CD4-positive, alpha-beta T cell (primary cell): ENCODE measurements at regions not wholly inside any gene's neighbourhood (a gene's known extent, or its start where the extent isn't known, plus 50 kb on each side); places are given as distances from the start of the nearest gene placed in this dataset.

Experiments used
- ATAC-seq: fragments of 200-7000 bp; cut with Tn5 transposase; one replicate; pipeline ENCODE4 v1.10.0; 2022; ENCODE audit warnings: mild to moderate bottlenecking; ENCODE audit not compliant: poor library complexity
- CTCF ChIA-PET: fragments of 350-600 bp; sonication (Branson Sonifier 250); formaldehyde crosslinking; loops from one replicate; lab custom pipeline; 2021; ENCODE audit warnings: antibody characterized with exemption, inconsistent platforms; lab: Charles Lee
- POLR2A ChIA-PET: fragments of 350-600 bp; sonication (Branson Sonifier 250); formaldehyde crosslinking; loops from one replicate; lab custom pipeline; 2021; ENCODE audit warnings: antibody characterized with exemption, inconsistent platforms; lab: Charles Lee
- DNase-seq, 14 experiments: peaks; one replicate each; pipeline ENCODE4 v3.0.0-alpha.2; 2013 to 2020; ENCODE audit warnings: mixed read lengths in 2 of 14
- H3K27ac ChIP-seq, 2 donors: one replicate each; pipeline versions ENCODE4 v1.5.1 to v1.7.0; 2013; ENCODE audit warnings: low read length in 2 of 2, low read depth in 1 of 2, mild to moderate bottlenecking in 1 of 2
- H3K27me3 ChIP-seq, 2 experiments: 1 replicate in 1 of 2; 2 replicates in 1 of 2; pipeline versions ENCODE4 v1.6.1 to v1.7.0; 2013; ENCODE audit warnings: low read length in 2 of 2, control low read depth in 1 of 2, mild to moderate bottlenecking in 1 of 2, moderate library complexity in 1 of 2; ENCODE audit not compliant: insufficient read depth in 2 of 2, control insufficient read depth in 1 of 2
- H3K36me3 ChIP-seq: one replicate; pipeline ENCODE4 v1.6.1; 2013; ENCODE audit warnings: low read length, control low read depth; ENCODE audit not compliant: insufficient read depth
- H3K4me1 ChIP-seq: one replicate; pipeline ENCODE4 v1.6.1; 2013; ENCODE audit warnings: low read length, control low read depth; ENCODE audit not compliant: insufficient read depth
- H3K4me3 ChIP-seq: one replicate; pipeline ENCODE4 v1.5.1; 2013; ENCODE audit warnings: mild to moderate bottlenecking, low read length, moderate library complexity
- H3K9me3 ChIP-seq, 2 experiments: 1 replicate in 1 of 2; 2 replicates in 1 of 2; pipeline versions ENCODE4 v1.6.1 to v1.7.0; 2013; ENCODE audit warnings: low read length in 2 of 2, mild to moderate bottlenecking in 2 of 2, control low read depth in 1 of 2, moderate library complexity in 1 of 2; ENCODE audit not compliant: control insufficient read depth in 1 of 2, insufficient read depth in 1 of 2
- H3K27ac Mint-ChIP-seq: one replicate; pipeline ENCODE4 v1.8.0; 2020; ENCODE audit warnings: mixed read lengths
- H3K27me3 Mint-ChIP-seq: one replicate; pipeline ENCODE4 v1.8.0; 2021; ENCODE audit warnings: mixed read lengths
- H3K36me3 Mint-ChIP-seq: one replicate; pipeline ENCODE4 v1.8.0; 2021; ENCODE audit warnings: low read depth, mixed read lengths
- H3K4me1 Mint-ChIP-seq: one replicate; pipeline ENCODE4 v1.8.0; 2021; ENCODE audit warnings: low read depth, mixed read lengths
- H3K4me3 Mint-ChIP-seq: one replicate; pipeline ENCODE4 v1.8.0; 2020; ENCODE audit warnings: mild to moderate bottlenecking, mixed read lengths
- H3K9me3 Mint-ChIP-seq: one replicate; pipeline ENCODE4 v1.8.0; 2020; ENCODE audit warnings: mixed read lengths
- CTCF ChIP-seq: fragments of 200-600 bp; IDR thresholded peaks from one replicate; pipeline ENCODE4 v1.8.0; 2022; ENCODE audit warnings: antibody characterized with exemption, mild to moderate bottlenecking
- intact Hi-C, 2 experiments: fragments of 100-400 bp; cut with DNase I in 1 of 2; cut with micrococcal nuclease in 1 of 2; formaldehyde crosslinking; loops; one replicate each; pipeline versions ENCODE4 v1.15.1 to v1.9.0; 2023 to 2025; cut with DNase I, micrococcal nuclease

- Histone ChIP-seq H3K27me3 (no peaks in the 10 kb centered on the region), H3K27ac (no peak overlapping the region), H3K4me3 (no peak overlapping the region), H3K36me3 (no peaks in the 10 kb centered on the region), H3K9me3 (peaks cover 0 to 5% of the 10 kb centered on the region in 2 experiments), H3K4me1 (no peaks in the 10 kb centered on the region)
- TF ChIP-seq CTCF: no peak
- intact Hi-C loops: no loop called here
- DNase-seq (no peak), ATAC-seq (no peak)
- Mint-ChIP-seq H3K27me3 (no peaks in the 10 kb centered on the region), H3K4me1 (no peaks in the 10 kb centered on the region), H3K9me3 (peaks cover 21% of the 10 kb centered on the region), H3K27ac (no peak overlapping the region), H3K36me3 (no peaks in the 10 kb centered on the region), H3K4me3 (no peak overlapping the region)
- ChIA-PET CTCF (no interaction called here), POLR2A (no interaction called here)
Observed at GRCh38 chr3:76171647-76172046, 386.3 kb upstream of the ZNF717 start.

DNA sequence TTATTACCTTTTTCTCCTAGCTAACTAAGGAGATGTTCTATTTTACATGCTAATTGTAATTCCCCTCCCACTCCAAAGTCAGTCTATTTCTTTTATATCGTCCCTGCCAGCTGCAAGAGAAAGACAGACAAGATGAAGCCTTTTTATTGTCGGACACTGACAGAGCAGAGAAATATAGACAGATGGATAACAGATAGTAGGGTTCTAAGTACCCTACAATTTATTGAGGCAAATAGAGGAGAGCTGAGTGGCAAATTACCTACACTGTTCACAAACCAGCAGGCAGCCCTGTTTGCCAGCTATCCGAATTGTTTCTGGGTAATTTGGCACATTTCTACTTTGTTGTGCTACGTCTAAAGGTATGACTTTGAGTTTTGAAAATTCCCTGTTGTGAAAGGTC is 392.3 kb upstream of the ZNF717 start:
- H3K9me3 Mint-ChIP-seq: peaks cover 16% of the 10 kb centered on the region
- no peaks in the 10 kb centered on the region for H3K27me3 Mint-ChIP-seq
- Histone ChIP-seq H3K4me3 (no peak overlapping the region), H3K4me1 (no peaks in the 10 kb centered on the region), H3K9me3 (no peaks in the 10 kb centered on the region), H3K27ac (no peak overlapping the region), H3K27me3 (no peaks in the 10 kb centered on the region), H3K36me3 (no peaks in the 10 kb centered on the region)
- H3K27ac Mint-ChIP-seq: no peak overlapping the region
- no peak for DNase-seq
- CTCF ChIA-PET: no interaction called here
- POLR2A ChIA-PET: no interaction called here
- no peak overlapping the region for H3K4me3 Mint-ChIP-seq
- no peaks in the 10 kb centered on the region for H3K4me1 Mint-ChIP-seq
- TF ChIP-seq CTCF: no peak
- intact Hi-C loops: no loop called here
- no peaks in the 10 kb centered on the region for H3K36me3 Mint-ChIP-seq
- ATAC-seq: no peak

DNA sequence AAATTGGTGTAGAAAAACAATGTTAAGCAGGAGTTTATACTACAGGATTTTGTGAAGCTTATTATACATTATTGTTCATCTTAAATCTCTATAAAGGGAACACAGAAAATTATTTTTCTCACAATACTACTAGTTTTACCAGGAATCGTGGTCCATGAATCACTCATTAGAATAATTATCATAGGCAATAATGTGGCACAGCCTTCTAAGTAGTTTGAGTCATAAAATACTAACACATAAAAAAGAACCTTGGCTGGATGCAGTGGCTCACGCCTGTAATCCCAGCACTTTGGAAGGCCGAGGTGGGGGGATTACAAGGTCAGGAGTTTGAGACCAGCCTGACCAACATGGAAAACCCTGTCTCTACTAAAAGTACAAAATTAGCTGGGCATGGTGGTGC is 393.1 kb upstream of the ZNF717 start:
- Histone ChIP-seq H3K27ac (no peak overlapping the region), H3K4me1 (no peaks in the 10 kb centered on the region), H3K27me3 (no peaks in the 10 kb centered on the region), H3K4me3 (no peak overlapping the region), H3K9me3 (no peaks in the 10 kb centered on the region), H3K36me3 (no peaks in the 10 kb centered on the region)
- H3K4me1 Mint-ChIP-seq: no peaks in the 10 kb centered on the region
- no peaks in the 10 kb centered on the region for H3K36me3 Mint-ChIP-seq
- POLR2A ChIA-PET: no interaction called here
- no peak for ATAC-seq
- DNase-seq: no peak
- peaks cover 13% of the 10 kb centered on the region for H3K9me3 Mint-ChIP-seq
- no peak overlapping the region for H3K27ac Mint-ChIP-seq
- intact Hi-C loops: no loop called here
- H3K4me3 Mint-ChIP-seq: no peak overlapping the region
- CTCF ChIA-PET: interaction anchor here (0.5 kb wide), 1 partner anchor 14 kb away, joined by 4 read pairs; no protein-coding TSS in a partner anchor
- TF ChIP-seq CTCF: no peak
- H3K27me3 Mint-ChIP-seq: no peaks in the 10 kb centered on the region
